ENCODE measurements at regions not wholly inside any gene's neighbourhood (a gene's known extent, or its start where the extent isn't known, plus 50 kb on each side); places are given as distances from the start of the nearest gene placed in this dataset.

- TF ChIP-seq, protein P1, sequence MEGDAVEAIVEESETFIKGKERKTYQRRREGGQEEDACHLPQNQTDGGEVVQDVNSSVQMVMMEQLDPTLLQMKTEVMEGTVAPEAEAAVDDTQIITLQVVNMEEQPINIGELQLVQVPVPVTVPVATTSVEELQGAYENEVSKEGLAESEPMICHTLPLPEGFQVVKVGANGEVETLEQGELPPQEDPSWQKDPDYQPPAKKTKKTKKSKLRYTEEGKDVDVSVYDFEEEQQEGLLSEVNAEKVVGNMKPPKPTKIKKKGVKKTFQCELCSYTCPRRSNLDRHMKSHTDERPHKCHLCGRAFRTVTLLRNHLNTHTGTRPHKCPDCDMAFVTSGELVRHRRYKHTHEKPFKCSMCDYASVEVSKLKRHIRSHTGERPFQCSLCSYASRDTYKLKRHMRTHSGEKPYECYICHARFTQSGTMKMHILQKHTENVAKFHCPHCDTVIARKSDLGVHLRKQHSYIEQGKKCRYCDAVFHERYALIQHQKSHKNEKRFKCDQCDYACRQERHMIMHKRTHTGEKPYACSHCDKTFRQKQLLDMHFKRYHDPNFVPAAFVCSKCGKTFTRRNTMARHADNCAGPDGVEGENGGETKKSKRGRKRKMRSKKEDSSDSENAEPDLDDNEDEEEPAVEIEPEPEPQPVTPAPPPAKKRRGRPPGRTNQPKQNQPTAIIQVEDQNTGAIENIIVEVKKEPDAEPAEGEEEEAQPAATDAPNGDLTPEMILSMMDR (IDR thresholded peaks at IDR 0.05; ENCODE audit: control extremely low read depth, extremely low read depth, low read depth, missing control alignments): no peak
- POLR2A ChIA-PET: no interaction called here
- CTCF ChIA-PET: interaction anchor here (1.7 kb wide), 1 partner anchor 10 kb away, joined by 4 read pairs; no protein-coding TSS in a partner anchor
- DNase-seq (ENCODE audit: extremely low spot score): no peak
Observed at GRCh38 chr3:182692695-182693094, 100.6 kb upstream of the ATP11B start.

GRCh38 chr3:182693723-182694122 is 99.6 kb upstream of the ATP11B start:
- ChIA-PET POLR2A (no interaction called here), CTCF (interaction anchor here (2.6 kb wide), 1 partner anchor 10 kb away, joined by 13 read pairs; no protein-coding TSS in a partner anchor)
- TF ChIP-seq, protein P1 (IDR thresholded peaks at IDR 0.05; ENCODE audit: control extremely low read depth, extremely low read depth, low read depth, missing control alignments): no peak
- no peak for DNase-seq (ENCODE audit: extremely low spot score)

- no peak for DNase-seq (ENCODE audit: extremely low spot score)
- ChIA-PET CTCF (interaction anchor here (0.9 to 4.1 kb wide), 4 partner anchors 8 to 17 kb away, joined by 3 to 16 read pairs (median 6); no protein-coding TSS in a partner anchor), POLR2A (no interaction called here)
- TF ChIP-seq, protein P1 (IDR thresholded peaks at IDR 0.05; ENCODE audit: control extremely low read depth, extremely low read depth, low read depth, missing control alignments): no peak
Observed at GRCh38 chr3:182696916-182697315, 96.4 kb upstream of the ATP11B start.

GRCh38 chr3:182697345-182697919 is 95.9 kb upstream of the ATP11B start:
- no peak for DNase-seq (ENCODE audit: extremely low spot score)
- TF ChIP-seq, protein P1 (IDR thresholded peaks at IDR 0.05; ENCODE audit: control extremely low read depth, extremely low read depth, low read depth, missing control alignments): no peak
- ChIA-PET POLR2A (no interaction called here), CTCF (interaction anchor here (0.9 to 4.1 kb wide), 4 partner anchors 8 to 17 kb away, joined by 3 to 16 read pairs (median 6); no protein-coding TSS in a partner anchor)

- ChIA-PET POLR2A (no interaction called here), CTCF (interaction anchor here (1.1 to 4.1 kb wide), 3 partner anchors 12 to 997 kb away, joined by 3 to 16 read pairs (median 3); no protein-coding TSS in a partner anchor)
- TF ChIP-seq, protein P1 (IDR thresholded peaks at IDR 0.05; ENCODE audit: control extremely low read depth, extremely low read depth, low read depth, missing control alignments): no peak
- DNase-seq (ENCODE audit: extremely low spot score): no peak
Observed at GRCh38 chr3:182698078-182698477, 95.2 kb upstream of the ATP11B start.

DNA sequence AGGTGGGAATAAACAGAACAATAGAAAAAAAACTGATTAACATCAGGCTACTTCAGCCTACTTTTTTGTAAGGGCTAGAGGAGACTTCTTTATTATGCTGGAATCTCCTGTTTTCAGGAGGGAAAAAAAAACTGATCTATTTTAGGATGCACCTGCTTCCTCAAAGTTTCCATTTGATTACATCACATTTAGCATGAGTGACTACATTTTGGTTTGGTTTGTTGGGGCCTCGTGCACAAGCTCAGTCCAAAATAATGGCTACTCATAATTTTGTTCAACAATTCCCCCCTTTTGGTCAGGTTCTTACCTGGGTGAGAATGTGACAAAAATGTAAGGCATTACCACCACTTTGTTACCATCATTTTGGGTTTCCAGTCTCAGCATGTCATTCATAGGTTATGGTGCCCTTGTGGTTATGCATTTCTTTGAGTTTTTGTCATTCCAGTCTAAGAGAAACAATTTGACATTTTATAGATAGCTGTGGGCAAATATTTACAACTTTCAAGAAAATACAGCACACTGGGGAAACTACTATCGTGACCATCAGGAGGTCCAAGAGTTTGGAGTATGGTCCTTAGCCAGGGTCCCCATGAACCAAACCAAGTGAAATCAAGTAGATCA is 93.6 kb upstream of the ATP11B start:
- ChIA-PET POLR2A (no interaction called here), CTCF (interaction anchor here (1.4 to 4.1 kb wide), 2 partner anchors 10 to 16 kb away, joined by 3 to 16 read pairs; no protein-coding TSS in a partner anchor)
- DNase-seq (ENCODE audit: extremely low spot score): no peak
- TF ChIP-seq, protein P1 (IDR thresholded peaks at IDR 0.05; ENCODE audit: control extremely low read depth, extremely low read depth, low read depth, missing control alignments): no peak
